ENCODE measurements at regions not wholly inside any gene's neighbourhood (a gene's known extent, or its start where the extent isn't known, plus 50 kb on each side); places are given as distances from the start of the nearest gene placed in this dataset.

DNA sequence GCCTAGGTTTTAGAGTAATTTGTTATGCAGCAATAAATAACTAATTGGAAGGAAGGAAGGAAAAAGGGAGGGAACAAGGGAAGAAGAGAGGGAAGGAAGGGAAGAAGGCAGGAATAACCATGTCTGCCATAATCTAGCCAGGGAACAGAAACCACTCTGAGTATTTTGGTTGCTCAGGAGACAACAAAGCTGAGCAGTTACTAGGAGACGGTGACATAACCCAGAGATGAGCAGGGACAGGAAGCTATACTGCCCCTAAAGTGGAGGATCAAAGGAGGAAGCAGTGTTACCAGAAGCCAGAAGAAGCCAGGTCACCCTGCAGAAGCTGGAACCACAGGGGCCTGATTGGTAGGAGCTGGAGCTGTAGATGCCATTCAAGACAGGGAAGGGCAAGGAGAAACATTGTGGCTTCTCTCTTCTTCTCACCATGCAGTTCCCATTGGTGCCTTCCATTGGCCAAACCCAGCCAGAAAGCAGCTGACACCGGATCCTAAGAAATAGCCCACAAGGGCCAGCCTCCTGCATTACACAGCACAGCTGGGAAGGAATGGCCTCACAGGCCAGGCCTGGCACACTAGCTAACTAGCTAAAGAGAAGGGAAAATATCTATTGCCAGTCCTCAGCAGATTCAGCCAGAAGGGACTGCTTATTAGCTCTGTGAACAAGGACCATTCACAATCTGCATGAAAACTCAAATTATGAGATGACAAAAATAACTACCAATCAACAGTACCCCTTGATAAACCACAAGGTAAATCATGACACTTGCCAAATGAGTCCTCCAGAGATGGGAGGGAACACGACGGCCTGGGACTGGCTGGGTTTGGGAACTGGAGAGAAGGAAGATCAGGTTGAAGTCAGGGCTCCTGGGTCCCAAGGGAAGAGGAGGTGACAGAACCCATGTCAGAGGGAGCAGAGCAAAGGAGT, 184.5 kb upstream of the NFE2L3 start:
- ChIA-PET POLR2A (no interaction called here), CTCF (interaction anchor here (0.9 kb wide), 1 partner anchor 32 kb away, joined by 3 read pairs; no protein-coding TSS in a partner anchor)
- ATAC-seq (ENCODE audit: poor library complexity) (no peak), DNase-seq (peak in 1 of 14 experiments; percentile 12)
- Histone ChIP-seq H3K4me3 (ENCODE audit: low read length) (peak overlapping the region; percentile 24), H3K27ac (ENCODE audit: low read depth in 1 of 2, low read length in 2 of 2) (no peak overlapping the region), H3K27me3 (ENCODE audit: control insufficient read depth in 1 of 2, insufficient read depth in 2 of 2, low read length in 2 of 2) (peaks cover 0 to 17% of the 10 kb centered on the region in 2 experiments), H3K36me3 (ENCODE audit: insufficient read depth, low read length) (no peaks in the 10 kb centered on the region), H3K9me3 (ENCODE audit: control insufficient read depth in 1 of 2, insufficient read depth in 1 of 2, low read length in 2 of 2) (no peaks in the 10 kb centered on the region), H3K4me1 (ENCODE audit: insufficient read depth, low read length) (peaks cover 19% of the 10 kb centered on the region)
- H3K36me3 Mint-ChIP-seq (ENCODE audit: low read depth): no peaks in the 10 kb centered on the region
- H3K4me3 Mint-ChIP-seq: peak overlapping the region; percentile 46
- H3K9me3 Mint-ChIP-seq: no peaks in the 10 kb centered on the region
- intact Hi-C loops (cut with DNase I, micrococcal nuclease): loop anchor here in 1 of 2 experiments (5.0 kb wide), 1 partner anchor 75 kb away; no protein-coding TSS in a partner anchor
- peaks cover 62% of the 10 kb centered on the region for H3K27me3 Mint-ChIP-seq
- TF ChIP-seq, protein P1, sequence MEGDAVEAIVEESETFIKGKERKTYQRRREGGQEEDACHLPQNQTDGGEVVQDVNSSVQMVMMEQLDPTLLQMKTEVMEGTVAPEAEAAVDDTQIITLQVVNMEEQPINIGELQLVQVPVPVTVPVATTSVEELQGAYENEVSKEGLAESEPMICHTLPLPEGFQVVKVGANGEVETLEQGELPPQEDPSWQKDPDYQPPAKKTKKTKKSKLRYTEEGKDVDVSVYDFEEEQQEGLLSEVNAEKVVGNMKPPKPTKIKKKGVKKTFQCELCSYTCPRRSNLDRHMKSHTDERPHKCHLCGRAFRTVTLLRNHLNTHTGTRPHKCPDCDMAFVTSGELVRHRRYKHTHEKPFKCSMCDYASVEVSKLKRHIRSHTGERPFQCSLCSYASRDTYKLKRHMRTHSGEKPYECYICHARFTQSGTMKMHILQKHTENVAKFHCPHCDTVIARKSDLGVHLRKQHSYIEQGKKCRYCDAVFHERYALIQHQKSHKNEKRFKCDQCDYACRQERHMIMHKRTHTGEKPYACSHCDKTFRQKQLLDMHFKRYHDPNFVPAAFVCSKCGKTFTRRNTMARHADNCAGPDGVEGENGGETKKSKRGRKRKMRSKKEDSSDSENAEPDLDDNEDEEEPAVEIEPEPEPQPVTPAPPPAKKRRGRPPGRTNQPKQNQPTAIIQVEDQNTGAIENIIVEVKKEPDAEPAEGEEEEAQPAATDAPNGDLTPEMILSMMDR (IDR thresholded peaks at IDR 0.05): no peak
- no peak overlapping the region for H3K27ac Mint-ChIP-seq
- H3K4me1 Mint-ChIP-seq (ENCODE audit: low read depth): peaks cover 19% of the 10 kb centered on the region

DNA sequence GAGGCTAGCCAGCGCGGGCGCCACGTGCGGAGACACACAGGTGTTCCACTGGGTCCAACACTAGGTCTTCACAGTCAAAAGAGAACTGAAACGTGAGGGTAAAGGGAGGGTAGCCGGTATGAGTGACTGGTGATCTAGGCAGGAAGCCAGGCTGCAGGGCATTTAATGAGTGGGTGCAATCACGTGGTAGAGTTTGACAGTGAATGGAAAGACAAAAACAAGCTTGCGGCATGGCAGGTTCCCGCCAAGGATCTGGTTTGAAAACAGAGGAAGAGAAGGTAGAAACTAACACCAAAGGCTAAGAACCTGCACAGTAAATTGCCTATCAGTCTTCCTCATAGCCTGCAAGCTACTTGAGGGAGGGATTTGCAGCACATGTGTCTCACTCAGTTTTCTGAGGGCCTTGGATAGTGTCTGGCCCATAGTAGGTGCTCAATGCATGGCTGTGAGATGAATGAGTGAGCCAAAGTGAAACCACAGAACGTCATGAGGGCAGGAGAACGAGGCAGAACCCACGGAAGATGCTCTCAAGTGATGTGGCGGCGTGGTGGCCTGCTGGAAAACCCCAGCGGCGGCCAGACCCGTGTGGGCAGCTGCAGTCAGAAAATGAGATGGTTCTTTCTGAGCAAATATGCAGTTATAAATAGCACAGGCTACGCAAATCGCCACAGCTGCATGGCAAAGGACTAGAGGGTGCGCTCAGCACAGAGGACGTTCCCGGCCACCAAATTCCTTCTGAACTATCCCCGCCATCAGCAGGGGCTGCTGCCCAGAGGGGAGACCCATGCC, 183.6 kb upstream of the NFE2L3 start:
- Mint-ChIP-seq H3K27ac (no peak overlapping the region), H3K9me3 (no peaks in the 10 kb centered on the region), H3K27me3 (peaks cover 56% of the 10 kb centered on the region), H3K36me3 (ENCODE audit: low read depth) (no peaks in the 10 kb centered on the region), H3K4me1 (ENCODE audit: low read depth) (peaks cover 19% of the 10 kb centered on the region), H3K4me3 (peak overlapping the region; percentile 46)
- TF ChIP-seq, protein P1 (IDR thresholded peaks at IDR 0.05): no peak
- ChIA-PET POLR2A (no interaction called here), CTCF (interaction anchor here (0.9 kb wide), 1 partner anchor 32 kb away, joined by 3 read pairs; no protein-coding TSS in a partner anchor)
- H3K9me3 ChIP-seq (ENCODE audit: control insufficient read depth in 1 of 2, insufficient read depth in 1 of 2, low read length in 2 of 2): no peaks in the 10 kb centered on the region
- H3K27me3 ChIP-seq (ENCODE audit: control insufficient read depth in 1 of 2, insufficient read depth in 2 of 2, low read length in 2 of 2): peaks cover 0 to 17% of the 10 kb centered on the region in 2 experiments
- ATAC-seq (ENCODE audit: poor library complexity) (peak; percentile 46), DNase-seq (peak in 4 of 14 experiments; percentile 25 to 72 (median 49))
- H3K36me3 ChIP-seq (ENCODE audit: insufficient read depth, low read length): no peaks in the 10 kb centered on the region
- intact Hi-C loops (cut with DNase I, micrococcal nuclease): loop anchor here in 1 of 2 experiments (5.0 kb wide), 1 partner anchor 74 kb away; no protein-coding TSS in a partner anchor
- peak overlapping the region; percentile 24 for H3K4me3 ChIP-seq (ENCODE audit: low read length)
- H3K27ac ChIP-seq (ENCODE audit: low read depth in 1 of 2, low read length in 2 of 2): no peak overlapping the region
- peaks cover 19% of the 10 kb centered on the region for H3K4me1 ChIP-seq (ENCODE audit: insufficient read depth, low read length)

DNA sequence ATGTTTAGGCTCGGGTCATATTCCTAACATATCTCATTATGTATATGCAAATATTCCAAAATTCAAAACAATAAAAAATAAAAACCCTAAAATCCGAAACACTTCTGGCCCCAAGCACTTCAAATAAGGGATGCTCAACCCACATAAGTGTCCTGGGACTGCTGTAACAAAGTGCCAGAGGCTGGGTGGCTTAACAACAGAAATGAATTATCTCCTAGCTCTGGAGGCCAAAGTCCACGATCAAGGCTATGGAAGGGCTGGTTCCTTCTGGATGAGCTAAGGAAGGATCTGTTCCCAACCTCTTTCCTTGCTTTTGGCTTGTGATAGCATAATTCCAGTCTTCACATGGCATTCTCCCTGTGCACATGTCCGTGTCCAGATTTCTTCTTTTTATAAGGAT, 181.6 kb upstream of the NFE2L3 start:
- Histone ChIP-seq H3K27me3 (ENCODE audit: control insufficient read depth in 1 of 2, insufficient read depth in 2 of 2, low read length in 2 of 2) (peaks cover 0 to 10% of the 10 kb centered on the region in 2 experiments), H3K36me3 (ENCODE audit: insufficient read depth, low read length) (no peaks in the 10 kb centered on the region), H3K27ac (ENCODE audit: low read depth in 1 of 2, low read length in 2 of 2) (no peak overlapping the region), H3K4me3 (ENCODE audit: low read length) (no peak overlapping the region), H3K9me3 (ENCODE audit: control insufficient read depth in 1 of 2, insufficient read depth in 1 of 2, low read length in 2 of 2) (no peaks in the 10 kb centered on the region), H3K4me1 (ENCODE audit: insufficient read depth, low read length) (peaks cover 19% of the 10 kb centered on the region)
- CTCF ChIA-PET: no interaction called here
- no peak for DNase-seq
- POLR2A ChIA-PET: no interaction called here
- Mint-ChIP-seq H3K27ac (no peak overlapping the region), H3K27me3 (peaks cover 40% of the 10 kb centered on the region), H3K36me3 (ENCODE audit: low read depth) (no peaks in the 10 kb centered on the region), H3K4me1 (ENCODE audit: low read depth) (peaks cover 19% of the 10 kb centered on the region), H3K9me3 (no peaks in the 10 kb centered on the region), H3K4me3 (no peak overlapping the region)
- intact Hi-C loops (cut with DNase I, micrococcal nuclease): no loop called here
- no peak for ATAC-seq (ENCODE audit: poor library complexity)
- TF ChIP-seq, protein P1 (IDR thresholded peaks at IDR 0.05): no peak
